SK-N-SH (cell line): ENCODE measurements at regions not wholly inside any gene's neighbourhood (a gene's known extent, or its start where the extent isn't known, plus 50 kb on each side); places are given as distances from the start of the nearest gene placed in this dataset.

Source experiments
- CHD2 ChIP-seq: fragments of 150-350 bp; IDR thresholded peaks from 2 replicates; pipeline ENCODE4 v1.6.1; 2018; ENCODE audit warnings: low read length; ENCODE audit not compliant: partially characterized antibody
- EP300 ChIP-seq, 2 experiments: IDR thresholded peaks; 2 replicates each; pipeline versions ENCODE4 v1.4.0 to v1.6.1; 2012; ENCODE audit warnings: borderline replicate concordance in 1 of 2, low read depth in 1 of 2, low read length in 1 of 2
- EZH2phosphoT487 ChIP-seq: fragments of 200-600 bp; sonication (generic); IDR thresholded peaks from 2 replicates; pipeline ENCODE4 v1.6.1; 2017; ENCODE audit warnings: low read depth, mixed run types, mild to moderate bottlenecking, antibody characterized with exemption, moderate library complexity, borderline replicate concordance
- FOXJ3 ChIP-seq: sonication (generic); formaldehyde crosslinking; IDR thresholded peaks from 2 replicates; pipeline ENCODE4 v1.5.1; 2020; ENCODE audit warnings: mild to moderate bottlenecking, missing genetic modification reagents
- MEF2A ChIP-seq: IDR thresholded peaks from 2 replicates; pipeline ENCODE4 v1.4.0; 2012; ENCODE audit warnings: low read depth, borderline replicate concordance
- POLR2AphosphoS5 ChIP-seq: IDR thresholded peaks from 2 replicates; pipeline ENCODE4 v1.6.1; 2012; ENCODE audit warnings: low read depth, low read length
- RCOR1 ChIP-seq: fragments of 150-350 bp; IDR thresholded peaks from 2 replicates; pipeline ENCODE4 v1.6.1; 2017; ENCODE audit warnings: antibody characterized with exemption, low read length
- RFX5 ChIP-seq: IDR thresholded peaks from 2 replicates; pipeline ENCODE4 v1.6.1; 2012; ENCODE audit warnings: mild to moderate bottlenecking, improper control_type of control experiment, low read length
- TAF1 ChIP-seq: IDR thresholded peaks from 2 replicates; pipeline ENCODE4 v1.6.1; 2012; ENCODE audit warnings: low read depth, mild to moderate bottlenecking, low read length, moderate library complexity, borderline replicate concordance
- TCF12 ChIP-seq: IDR thresholded peaks from 2 replicates; pipeline ENCODE4 v1.4.0; 2012
- YY1 ChIP-seq: IDR thresholded peaks from 2 replicates; pipeline ENCODE4 v1.4.0; 2012; ENCODE audit warnings: low read depth, mild to moderate bottlenecking
- TF ChIP-seq, protein P1 (sequence below): fragments of 200-600 bp; sonication (generic); IDR thresholded peaks from 2 replicates; pipeline ENCODE4 v1.6.1; 2017; ENCODE audit warnings: antibody characterized with exemption, mild to moderate bottlenecking, moderate library complexity

DNA sequence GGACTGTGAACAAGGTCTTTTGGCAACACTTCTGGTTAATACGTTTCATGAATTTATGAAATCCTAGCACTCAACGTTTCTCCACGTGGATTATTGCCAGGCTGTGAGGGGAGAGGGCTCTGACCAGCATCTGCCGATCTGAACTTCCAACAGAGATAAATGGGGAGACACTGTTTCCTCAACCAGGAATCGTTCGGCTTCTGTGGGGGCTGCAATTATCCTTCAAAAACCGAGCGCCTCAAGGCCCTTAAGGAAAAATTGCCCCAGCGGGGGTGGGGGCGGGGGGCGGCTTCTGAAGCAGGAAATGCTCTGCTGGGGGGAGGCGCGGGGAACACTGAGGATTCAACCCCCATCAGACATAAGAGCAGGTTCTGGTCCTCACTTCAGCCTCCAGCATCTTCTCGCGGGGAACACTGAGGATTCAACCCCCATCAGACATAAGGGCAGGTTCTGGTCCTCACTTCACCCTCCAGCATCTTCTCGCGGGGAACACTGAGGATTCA, 155.6 kb downstream of the BRD1 start:
- no peak for TF ChIP-seq CHD2
- TF ChIP-seq, protein P1, sequence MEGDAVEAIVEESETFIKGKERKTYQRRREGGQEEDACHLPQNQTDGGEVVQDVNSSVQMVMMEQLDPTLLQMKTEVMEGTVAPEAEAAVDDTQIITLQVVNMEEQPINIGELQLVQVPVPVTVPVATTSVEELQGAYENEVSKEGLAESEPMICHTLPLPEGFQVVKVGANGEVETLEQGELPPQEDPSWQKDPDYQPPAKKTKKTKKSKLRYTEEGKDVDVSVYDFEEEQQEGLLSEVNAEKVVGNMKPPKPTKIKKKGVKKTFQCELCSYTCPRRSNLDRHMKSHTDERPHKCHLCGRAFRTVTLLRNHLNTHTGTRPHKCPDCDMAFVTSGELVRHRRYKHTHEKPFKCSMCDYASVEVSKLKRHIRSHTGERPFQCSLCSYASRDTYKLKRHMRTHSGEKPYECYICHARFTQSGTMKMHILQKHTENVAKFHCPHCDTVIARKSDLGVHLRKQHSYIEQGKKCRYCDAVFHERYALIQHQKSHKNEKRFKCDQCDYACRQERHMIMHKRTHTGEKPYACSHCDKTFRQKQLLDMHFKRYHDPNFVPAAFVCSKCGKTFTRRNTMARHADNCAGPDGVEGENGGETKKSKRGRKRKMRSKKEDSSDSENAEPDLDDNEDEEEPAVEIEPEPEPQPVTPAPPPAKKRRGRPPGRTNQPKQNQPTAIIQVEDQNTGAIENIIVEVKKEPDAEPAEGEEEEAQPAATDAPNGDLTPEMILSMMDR, result no peak
- TF ChIP-seq TAF1, result no peak
- no peak for TF ChIP-seq FOXJ3 (CRISPR knock-in tag)
- no peak for TF ChIP-seq MEF2A
- no peak for TF ChIP-seq RFX5
- no peak for TF ChIP-seq POLR2AphosphoS5
- TF ChIP-seq TCF12, result no peak
- TF ChIP-seq YY1, result no peak
- TF ChIP-seq RCOR1, result no peak
- TF ChIP-seq EP300 (IDR thresholded peaks at IDR 0.05; ENCODE audit: borderline replicate concordance in 1 of 2, low read depth in 1 of 2, low read length in 1 of 2), result no peak
- TF ChIP-seq EZH2phosphoT487, result no peak
